ENCODE measurements at regions not wholly inside any gene's neighbourhood (a gene's known extent, or its start where the extent isn't known, plus 50 kb on each side); places are given as distances from the start of the nearest gene placed in this dataset.

DNA sequence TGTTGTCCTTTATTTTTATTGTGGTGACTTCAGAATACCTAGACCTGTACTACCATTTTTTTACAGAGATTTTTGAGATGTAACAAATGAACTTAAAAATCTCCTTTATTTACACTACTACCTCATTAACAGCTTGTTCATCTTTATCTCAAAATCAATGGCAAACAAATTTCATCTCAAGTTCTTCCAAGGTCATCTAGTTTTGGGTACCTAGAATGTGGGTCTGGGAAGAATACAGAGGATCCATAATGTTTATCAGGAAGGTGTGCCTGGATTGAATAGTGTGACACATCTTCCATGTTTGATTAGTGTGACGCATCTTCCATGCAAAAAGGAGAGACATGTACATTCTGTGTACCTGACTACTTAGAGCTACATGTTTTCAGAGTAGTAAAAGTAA is 63.3 kb upstream of the CCDC179 start:
- TF ChIP-seq, protein P1, sequence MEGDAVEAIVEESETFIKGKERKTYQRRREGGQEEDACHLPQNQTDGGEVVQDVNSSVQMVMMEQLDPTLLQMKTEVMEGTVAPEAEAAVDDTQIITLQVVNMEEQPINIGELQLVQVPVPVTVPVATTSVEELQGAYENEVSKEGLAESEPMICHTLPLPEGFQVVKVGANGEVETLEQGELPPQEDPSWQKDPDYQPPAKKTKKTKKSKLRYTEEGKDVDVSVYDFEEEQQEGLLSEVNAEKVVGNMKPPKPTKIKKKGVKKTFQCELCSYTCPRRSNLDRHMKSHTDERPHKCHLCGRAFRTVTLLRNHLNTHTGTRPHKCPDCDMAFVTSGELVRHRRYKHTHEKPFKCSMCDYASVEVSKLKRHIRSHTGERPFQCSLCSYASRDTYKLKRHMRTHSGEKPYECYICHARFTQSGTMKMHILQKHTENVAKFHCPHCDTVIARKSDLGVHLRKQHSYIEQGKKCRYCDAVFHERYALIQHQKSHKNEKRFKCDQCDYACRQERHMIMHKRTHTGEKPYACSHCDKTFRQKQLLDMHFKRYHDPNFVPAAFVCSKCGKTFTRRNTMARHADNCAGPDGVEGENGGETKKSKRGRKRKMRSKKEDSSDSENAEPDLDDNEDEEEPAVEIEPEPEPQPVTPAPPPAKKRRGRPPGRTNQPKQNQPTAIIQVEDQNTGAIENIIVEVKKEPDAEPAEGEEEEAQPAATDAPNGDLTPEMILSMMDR (IDR thresholded peaks at IDR 0.05) = no peak
- no peak for TF ChIP-seq POLR2A (IDR thresholded peaks at IDR 0.05)
